Caco-2 (cell line): ENCODE measurements at regions not wholly inside any gene's neighbourhood (a gene's known extent, or its start where the extent isn't known, plus 50 kb on each side); places are given as distances from the start of the nearest gene placed in this dataset.

Experiments used
- BruUV-seq: library from RNA; stranded (reverse); fragments of 400-500 nt; replicated peaks from 2 replicates; lab custom pipeline; 2021; lab: Mats Ljungman, UMichigan
- CTCF ChIA-PET: fragments of 300-600 bp; sonication (Branson Sonifier 250); formaldehyde crosslinking; loops from one replicate; lab custom pipeline; 2022; ENCODE audit warnings: antibody characterized with exemption; lab: Charles Lee
- POLR2A ChIA-PET: fragments of 300-600 bp; sonication (Branson Sonifier 250); formaldehyde crosslinking; loops from one replicate; lab custom pipeline; 2022; ENCODE audit warnings: antibody characterized with exemption; lab: Charles Lee
- DNase-seq, 2 experiments: peaks; one replicate each; pipeline versions ENCODE4 v3.0.0 to v3.0.0-alpha.2; 2020 to 2022
- H3K27me3 ChIP-seq: replicated peaks from 2 replicates; pipeline ENCODE4 v1.6.0; 2011; ENCODE audit warnings: low read length; ENCODE audit not compliant: control insufficient read depth, insufficient read depth
- H3K36me3 ChIP-seq: 2 replicates; pipeline ENCODE4 v1.5.1; 2011; ENCODE audit warnings: low read length; ENCODE audit not compliant: control insufficient read depth, insufficient read depth
- H3K4me1 ChIP-seq: fragments of 250-450 bp; sonication (Bioruptor Pico); 2 replicates; pipeline ENCODE4 v1.5.1; 2020; ENCODE audit warnings: mild to moderate bottlenecking
- H3K4me3 ChIP-seq: 2 replicates; pipeline ENCODE4 v1.5.1; 2011; ENCODE audit warnings: low read depth, mild to moderate bottlenecking, control low read depth, low read length
- H3K9me3 ChIP-seq: fragments of 250-450 bp; sonication (Bioruptor Pico); 2 replicates; pipeline ENCODE4 v1.5.1; 2020; ENCODE audit warnings: mild to moderate bottlenecking, moderate library complexity
- H3K27ac Mint-ChIP-seq: one replicate; pipeline ENCODE4 v1.8.0; 2022; ENCODE audit warnings: mixed read lengths; ENCODE audit not compliant: unreplicated experiment
- H3K27me3 Mint-ChIP-seq: one replicate; pipeline ENCODE4 v1.8.0; 2022; ENCODE audit warnings: mixed read lengths; ENCODE audit not compliant: insufficient read depth, unreplicated experiment
- H3K36me3 Mint-ChIP-seq: one replicate; pipeline ENCODE4 v1.8.0; 2022; ENCODE audit warnings: mild to moderate bottlenecking, mixed read lengths; ENCODE audit not compliant: insufficient read depth, unreplicated experiment
- H3K4me1 Mint-ChIP-seq: one replicate; pipeline ENCODE4 v1.8.0; 2022; ENCODE audit warnings: low read depth, mixed read lengths; ENCODE audit not compliant: unreplicated experiment
- H3K4me3 Mint-ChIP-seq: one replicate; pipeline ENCODE4 v1.8.0; 2022; ENCODE audit warnings: mild to moderate bottlenecking, moderate library complexity, mixed read lengths; ENCODE audit not compliant: unreplicated experiment
- H3K9me3 Mint-ChIP-seq: one replicate; pipeline ENCODE4 v1.8.0; 2022; ENCODE audit warnings: mixed read lengths; ENCODE audit not compliant: unreplicated experiment
- CTCF ChIP-seq, 2 experiments: fragments of 200-600 bp in 1 of 2; IDR thresholded peaks; 1 replicate in 1 of 2; 2 replicates in 1 of 2; pipeline versions ENCODE4 v1.5.1 to v1.8.0; 2011 to 2022; ENCODE audit warnings: antibody characterized with exemption in 1 of 2, control low read depth in 1 of 2, inconsistent platforms in 1 of 2, low read depth in 1 of 2, low read length in 1 of 2, mild to moderate bottlenecking in 1 of 2, moderate library complexity in 1 of 2; ENCODE audit not compliant: insufficient read depth in 1 of 2, severe bottlenecking in 1 of 2, unreplicated experiment in 1 of 2
- intact Hi-C: fragments of 100-400 bp; cut with micrococcal nuclease; formaldehyde crosslinking; loops from one replicate; pipeline ENCODE4 v1.10.0; 2022; ENCODE audit not compliant: unreplicated experiment

- H3K4me3 ChIP-seq, result no peak overlapping the region
- intact Hi-C loops, result loop anchor here (1.0 kb wide), 1 partner anchor 73 kb away; no protein-coding TSS in a partner anchor
- no peaks in the 10 kb centered on the region for H3K36me3 Mint-ChIP-seq
- H3K36me3 ChIP-seq, result no peaks in the 10 kb centered on the region
- no peaks in the 10 kb centered on the region for H3K9me3 Mint-ChIP-seq
- no peaks in the 10 kb centered on the region for H3K27me3 Mint-ChIP-seq
- no peak overlapping the region for H3K4me3 Mint-ChIP-seq
- H3K27ac Mint-ChIP-seq, result no peak overlapping the region
- peak in 1 of 2 experiments; percentile 1 for DNase-seq
- no peaks in the 10 kb centered on the region for H3K9me3 ChIP-seq
- no TSS peak for BruUV-seq
- H3K4me1 ChIP-seq, result no peaks in the 10 kb centered on the region
- ChIA-PET CTCF (no interaction called here), POLR2A (no interaction called here)
- no peaks in the 10 kb centered on the region for H3K27me3 ChIP-seq
- no peak for TF ChIP-seq CTCF (IDR thresholded peaks at IDR 0.05; ENCODE audit: insufficient read depth in 1 of 2, low read depth in 1 of 2, low read length in 1 of 2, severe bottlenecking in 1 of 2, unreplicated experiment in 1 of 2)
- H3K4me1 Mint-ChIP-seq, result no peaks in the 10 kb centered on the region
Measured at GRCh38 chrX:26295425-26295824, 79.5 kb downstream of the MAGEB5 start.

- no peak for TF ChIP-seq CTCF (IDR thresholded peaks at IDR 0.05; ENCODE audit: insufficient read depth in 1 of 2, low read depth in 1 of 2, low read length in 1 of 2, severe bottlenecking in 1 of 2, unreplicated experiment in 1 of 2)
- no peaks in the 10 kb centered on the region for H3K36me3 Mint-ChIP-seq
- H3K4me1 ChIP-seq, result no peaks in the 10 kb centered on the region
- H3K4me3 Mint-ChIP-seq, result no peak overlapping the region
- H3K9me3 Mint-ChIP-seq, result no peaks in the 10 kb centered on the region
- ChIA-PET POLR2A (no interaction called here), CTCF (no interaction called here)
- no peak overlapping the region for H3K4me3 ChIP-seq
- H3K36me3 ChIP-seq, result no peaks in the 10 kb centered on the region
- no peak overlapping the region for H3K27ac Mint-ChIP-seq
- H3K9me3 ChIP-seq, result no peaks in the 10 kb centered on the region
- H3K27me3 ChIP-seq, result no peaks in the 10 kb centered on the region
- H3K27me3 Mint-ChIP-seq, result peaks cover 2% of the 10 kb centered on the region
- intact Hi-C loops, result no loop called here
- no peaks in the 10 kb centered on the region for H3K4me1 Mint-ChIP-seq
- DNase-seq, result peak; percentile 11 to 37
- no TSS peak for BruUV-seq
Measured at GRCh38 chrX:26286836-26287235, 70.9 kb downstream of the MAGEB5 start.
